ENCODE measurements at regions not wholly inside any gene's neighbourhood (a gene's known extent, or its start where the extent isn't known, plus 50 kb on each side); places are given as distances from the start of the nearest gene placed in this dataset.

GRCh38 chr22:48333816-48334735 is 1493.6 kb downstream of the BRD1 start:
- TF ChIP-seq CTCF (IDR thresholded peaks at IDR 0.05) (no peak), POLR2A (IDR thresholded peaks at IDR 0.05) (no peak), EP300 (IDR thresholded peaks at IDR 0.05) (no peak)

Data from tibial nerve (tissue), 4 donors.